ENCODE measurements at regions not wholly inside any gene's neighbourhood (a gene's known extent, or its start where the extent isn't known, plus 50 kb on each side); places are given as distances from the start of the nearest gene placed in this dataset.

GRCh38 chr5:3355126-3355525 lies 240.5 kb upstream of the IRX1 start:
- TF ChIP-seq CTCF (IDR thresholded peaks at IDR 0.05) (no peak), MAX (CRISPR knock-in tag; IDR thresholded peaks at IDR 0.05) (no peak), ZBTB43 (CRISPR knock-in tag; IDR thresholded peaks at IDR 0.05) (no peak)

Measured in WTC11 (cell line).